NT2/D1 (cell line): ENCODE measurements at regions not wholly inside any gene's neighbourhood (a gene's known extent, or its start where the extent isn't known, plus 50 kb on each side); places are given as distances from the start of the nearest gene placed in this dataset.
"Not testable (repeated sequence)": the region's sequence is repeated elsewhere in the genome, so short reads cannot be mapped to it uniquely, and the experiment has no call there.

Experiments used
- DNase-seq: peaks from one replicate; pipeline ENCODE4 v3.0.0-alpha.2; 2011; ENCODE audit warnings: low read depth, low spot score
- H3K27me3 ChIP-seq: 2 replicates; pipeline ENCODE4 v1.6.0; 2011; ENCODE audit warnings: mild to moderate bottlenecking; ENCODE audit not compliant: insufficient read length, insufficient read depth
- H3K36me3 ChIP-seq: 2 replicates; pipeline ENCODE4 v1.6.1; 2011; ENCODE audit warnings: mild to moderate bottlenecking, low read length, mixed read lengths; ENCODE audit not compliant: insufficient read depth, insufficient read length
- H3K4me1 ChIP-seq: 2 replicates; pipeline ENCODE4 v1.5.1; 2011; ENCODE audit not compliant: insufficient read depth, insufficient read length
- H3K4me3 ChIP-seq: 2 replicates; pipeline ENCODE4 v1.5.1; 2011; ENCODE audit warnings: low read depth; ENCODE audit not compliant: insufficient read length
- H3K9ac ChIP-seq: 2 replicates; pipeline ENCODE4 v1.6.0; 2011; ENCODE audit warnings: low read depth; ENCODE audit not compliant: insufficient read length
- H3K9me3 ChIP-seq: 2 replicates; pipeline ENCODE4 v1.5.1; 2011; ENCODE audit warnings: mild to moderate bottlenecking, low read length; ENCODE audit not compliant: insufficient read depth
- SUZ12 ChIP-seq: IDR thresholded peaks from 2 replicates; pipeline ENCODE4 v1.6.1; 2011; ENCODE audit not compliant: insufficient read length, insufficient read depth; ENCODE audit errors: extremely low read depth
- YY1 ChIP-seq: IDR thresholded peaks from 2 replicates; pipeline ENCODE4 v1.6.1; 2011; ENCODE audit not compliant: insufficient read length, insufficient read depth
- ZNF274 ChIP-seq: IDR thresholded peaks from 2 replicates; pipeline ENCODE4 v1.6.1; 2011; ENCODE audit warnings: mild to moderate bottlenecking, low read depth, low read length

GRCh38 chr12:105595440-105595839 is 264.9 kb downstream of the C12orf75 start:
- H3K9ac ChIP-seq = no peak overlapping the region
- H3K27me3 ChIP-seq = no peaks in the 10 kb centered on the region
- TF ChIP-seq ZNF274 (no peak), YY1 (no peak), SUZ12 (no peak)
- DNase-seq = no peak
- peaks cover 6% of the 10 kb centered on the region; the same call in 1 of the 2 replicates for H3K9me3 ChIP-seq
- H3K36me3 ChIP-seq = no peaks in the 10 kb centered on the region
- H3K4me1 ChIP-seq = peaks cover 3% of the 10 kb centered on the region
- no peak overlapping the region for H3K4me3 ChIP-seq

GRCh38 chr12:105596731-105597130 is 266.2 kb downstream of the C12orf75 start:
- Histone ChIP-seq H3K27me3 (no peaks in the 10 kb centered on the region), H3K4me1 (peaks cover 3% of the 10 kb centered on the region), H3K9me3 (peaks cover 6% of the 10 kb centered on the region; the same call in 1 of the 2 replicates), H3K9ac (no peak overlapping the region), H3K4me3 (no peak overlapping the region), H3K36me3 (no peaks in the 10 kb centered on the region)
- TF ChIP-seq YY1 = no peak
- no peak for TF ChIP-seq ZNF274
- no peak for TF ChIP-seq SUZ12
- no peak for DNase-seq

GRCh38 chr12:105598031-105598430 is 267.5 kb downstream of the C12orf75 start:
- TF ChIP-seq SUZ12 = no peak
- no peak for TF ChIP-seq YY1
- no peak for TF ChIP-seq ZNF274
- H3K27me3 ChIP-seq = no peaks in the 10 kb centered on the region

GRCh38 chr12:105600911-105601545 is 270.5 kb downstream of the C12orf75 start:
- Histone ChIP-seq H3K36me3 (no peaks in the 10 kb centered on the region), H3K4me1 (no peaks in the 10 kb centered on the region), H3K27me3 (no peaks in the 10 kb centered on the region), H3K9ac (no peak overlapping the region), H3K4me3 (no peak overlapping the region), H3K9me3 (peaks cover 6% of the 10 kb centered on the region; the same call in 1 of the 2 replicates)
- no peak for DNase-seq
- no peak for TF ChIP-seq YY1
- TF ChIP-seq ZNF274 = no peak
- no peak for TF ChIP-seq SUZ12

More at GRCh38 chr12:105598031-105598430, 267.5 kb downstream of the C12orf75 start:
- Histone ChIP-seq H3K9ac (no peak overlapping the region), H3K4me3 (no peak overlapping the region), H3K9me3 (peaks cover 6% of the 10 kb centered on the region; the same call in 1 of the 2 replicates), H3K4me1 (peaks cover 3% of the 10 kb centered on the region), H3K36me3 (no peaks in the 10 kb centered on the region)
- no peak for DNase-seq

GRCh38 chr12:105602312-105602711 is 271.8 kb downstream of the C12orf75 start:
- H3K27me3 ChIP-seq, H3K4me3 ChIP-seq, H3K36me3 ChIP-seq, H3K9ac ChIP-seq, DNase-seq, H3K9me3 ChIP-seq, H3K4me1 ChIP-seq: not testable (repeated sequence)

- H3K9ac ChIP-seq = not testable (repeated sequence)
Observed at GRCh38 chr12:105604281-105604680, 273.8 kb downstream of the C12orf75 start.

GRCh38 chr12:105606613-105607012 is 276.1 kb downstream of the C12orf75 start:
- H3K4me1 ChIP-seq, H3K9ac ChIP-seq, DNase-seq, H3K4me3 ChIP-seq, H3K27me3 ChIP-seq, H3K36me3 ChIP-seq, H3K9me3 ChIP-seq: not testable (repeated sequence)

More at GRCh38 chr12:105604281-105604680, 273.8 kb downstream of the C12orf75 start:
- not testable (repeated sequence) for H3K36me3 ChIP-seq, DNase-seq, H3K27me3 ChIP-seq, H3K9me3 ChIP-seq, H3K4me1 ChIP-seq, H3K4me3 ChIP-seq

GRCh38 chr12:105609001-105609400 is 278.5 kb downstream of the C12orf75 start:
- DNase-seq, H3K9me3 ChIP-seq, H3K4me1 ChIP-seq, H3K4me3 ChIP-seq, H3K9ac ChIP-seq, H3K27me3 ChIP-seq, H3K36me3 ChIP-seq: not testable (repeated sequence)
